ENCODE measurements at regions not wholly inside any gene's neighbourhood (a gene's known extent, or its start where the extent isn't known, plus 50 kb on each side); places are given as distances from the start of the nearest gene placed in this dataset.

DNA sequence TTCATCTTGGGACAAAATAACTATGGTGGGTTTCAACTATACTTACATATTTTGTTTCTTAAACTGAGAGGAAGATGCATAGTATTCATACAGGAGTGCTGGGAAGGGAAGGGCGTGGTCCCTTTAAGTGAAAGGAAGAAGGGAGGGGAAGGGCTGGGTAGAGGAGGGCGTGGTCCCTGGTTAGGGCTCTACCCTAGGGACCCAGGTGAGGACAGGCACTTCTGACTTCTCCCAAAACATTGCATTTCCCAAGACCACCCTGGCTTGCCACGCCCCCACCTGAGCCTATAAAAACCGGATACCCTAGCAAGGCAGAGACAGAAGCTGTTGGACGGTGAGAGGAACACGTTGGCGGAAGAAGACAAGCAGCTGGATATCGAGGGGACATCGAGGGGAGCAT, 157.6 kb upstream of the PLXNA4 start:
- peaks cover 12% of the 10 kb centered on the region for H3K4me1 Mint-ChIP-seq (ENCODE audit: unreplicated experiment)
- H3K36me3 Mint-ChIP-seq, result no peaks in the 10 kb centered on the region

GRCh38 chr7:132732321-132732865, 156.1 kb upstream of the PLXNA4 start:
- Mint-ChIP-seq H3K27ac (no peak overlapping the region), H3K9me3 (no peaks in the 10 kb centered on the region), H3K36me3 (no peaks in the 10 kb centered on the region), H3K27me3 (peaks cover 3% of the 10 kb centered on the region), H3K4me1 (ENCODE audit: unreplicated experiment) (peaks cover 12% of the 10 kb centered on the region), H3K4me3 (no peak overlapping the region)
- TF ChIP-seq CTCF (conservative IDR thresholded peaks at IDR 0.05), result no peak
- DNase-seq (ENCODE audit: extremely low spot score, unreplicated experiment), result no peak

More for the DNA sequence above, 157.6 kb upstream of the PLXNA4 start:
- Mint-ChIP-seq H3K27ac (no peak overlapping the region), H3K9me3 (no peaks in the 10 kb centered on the region), H3K4me3 (no peak overlapping the region), H3K27me3 (peaks cover 3% of the 10 kb centered on the region)
- TF ChIP-seq CTCF (conservative IDR thresholded peaks at IDR 0.05), result no peak
- DNase-seq (ENCODE audit: extremely low spot score, unreplicated experiment), result no peak

GRCh38 chr7:132730105-132730504, 153.8 kb upstream of the PLXNA4 start:
- H3K27me3 Mint-ChIP-seq, result no peaks in the 10 kb centered on the region
- no peak for DNase-seq (ENCODE audit: extremely low spot score, unreplicated experiment)
- H3K4me3 Mint-ChIP-seq, result no peak overlapping the region
- no peaks in the 10 kb centered on the region for H3K9me3 Mint-ChIP-seq
- H3K4me1 Mint-ChIP-seq (ENCODE audit: unreplicated experiment), result peaks cover 7% of the 10 kb centered on the region
- no peak for TF ChIP-seq CTCF (conservative IDR thresholded peaks at IDR 0.05)
- no peaks in the 10 kb centered on the region for H3K36me3 Mint-ChIP-seq
- no peak overlapping the region for H3K27ac Mint-ChIP-seq

DNA sequence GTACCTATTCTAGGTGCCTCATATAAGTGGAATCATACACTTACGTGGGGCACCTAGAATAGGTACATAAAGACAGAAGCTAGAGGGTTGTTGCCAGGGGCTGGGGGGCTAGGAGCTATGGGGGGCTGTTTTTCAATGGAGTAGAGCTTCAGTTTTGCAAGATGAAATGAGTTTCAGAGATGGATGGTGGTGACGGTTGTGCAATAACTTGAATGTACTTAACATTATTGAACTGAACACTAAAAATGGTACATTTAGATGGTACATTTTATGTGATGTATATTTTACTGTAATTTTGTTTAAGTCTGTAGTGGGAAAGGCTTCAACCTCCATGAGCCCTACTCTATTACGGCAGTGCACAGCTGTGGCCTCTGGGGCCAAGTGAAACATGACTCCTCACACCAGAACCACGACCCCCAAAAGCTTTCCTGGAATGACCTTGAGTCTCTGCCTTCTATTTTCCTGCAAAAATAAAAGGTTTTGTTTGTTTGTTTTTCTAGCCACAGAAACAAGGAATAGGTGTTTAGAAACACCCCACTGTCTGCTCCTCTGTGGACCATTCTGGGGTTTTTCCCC, 147.3 kb upstream of the PLXNA4 start:
- H3K27me3 Mint-ChIP-seq, result peaks cover 5% of the 10 kb centered on the region
- H3K9me3 Mint-ChIP-seq, result peaks cover 11% of the 10 kb centered on the region
- no peak overlapping the region for H3K4me3 Mint-ChIP-seq
- no peak for DNase-seq (ENCODE audit: extremely low spot score, unreplicated experiment)
- peaks cover 8% of the 10 kb centered on the region for H3K4me1 Mint-ChIP-seq (ENCODE audit: unreplicated experiment)
- no peak overlapping the region for H3K27ac Mint-ChIP-seq
- peaks cover 4% of the 10 kb centered on the region for H3K36me3 Mint-ChIP-seq
- no peak for TF ChIP-seq CTCF (conservative IDR thresholded peaks at IDR 0.05)

- Mint-ChIP-seq H3K9me3 (peaks cover 11% of the 10 kb centered on the region), H3K27me3 (peaks cover 5% of the 10 kb centered on the region), H3K27ac (no peak overlapping the region), H3K4me3 (no peak overlapping the region), H3K4me1 (ENCODE audit: unreplicated experiment) (peaks cover 8% of the 10 kb centered on the region), H3K36me3 (peaks cover 4% of the 10 kb centered on the region)
- no peak for DNase-seq (ENCODE audit: extremely low spot score, unreplicated experiment)
- TF ChIP-seq CTCF (conservative IDR thresholded peaks at IDR 0.05), result no peak
Observed at GRCh38 chr7:132720835-132721234, 144.6 kb upstream of the PLXNA4 start.

All from type B pancreatic cell (in vitro differentiated cells).